GM12872 (cell line): ENCODE measurements at regions not wholly inside any gene's neighbourhood (a gene's known extent, or its start where the extent isn't known, plus 50 kb on each side); places are given as distances from the start of the nearest gene placed in this dataset.

Experiments
- CTCF ChIP-seq: IDR thresholded peaks from 3 replicates; pipeline ENCODE4 v1.5.1; 2011; ENCODE audit warnings: low read depth, mild to moderate bottlenecking, low read length, moderate library complexity; ENCODE audit not compliant: insufficient read depth

DNA sequence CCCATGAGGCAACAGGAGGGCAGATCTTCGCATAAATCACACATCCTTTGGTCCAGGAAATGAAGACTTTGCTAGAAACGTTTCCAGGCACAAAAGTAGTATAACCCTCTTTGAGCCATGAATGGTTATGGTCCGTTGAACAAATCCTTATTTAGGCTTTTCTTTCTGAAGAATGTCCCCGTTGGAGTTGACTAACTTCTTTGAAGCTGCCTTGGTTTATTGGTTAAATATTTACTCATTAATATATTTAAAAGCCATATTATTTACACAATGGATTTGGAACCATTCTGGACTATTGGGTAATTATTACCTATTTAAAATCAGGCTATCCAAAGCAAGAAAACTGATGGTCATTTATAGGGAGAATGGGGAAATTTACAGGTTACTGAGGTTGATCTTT lies 347.6 kb upstream of the SLC30A5 start:
- no peak for TF ChIP-seq CTCF

- no peak for TF ChIP-seq CTCF
These were observed 347.0 kb upstream of the SLC30A5 start for GRCh38 chr5:68746643-68747420.

- no peak for TF ChIP-seq CTCF
These were observed 346.3 kb upstream of the SLC30A5 start for GRCh38 chr5:68747521-68747920.

DNA sequence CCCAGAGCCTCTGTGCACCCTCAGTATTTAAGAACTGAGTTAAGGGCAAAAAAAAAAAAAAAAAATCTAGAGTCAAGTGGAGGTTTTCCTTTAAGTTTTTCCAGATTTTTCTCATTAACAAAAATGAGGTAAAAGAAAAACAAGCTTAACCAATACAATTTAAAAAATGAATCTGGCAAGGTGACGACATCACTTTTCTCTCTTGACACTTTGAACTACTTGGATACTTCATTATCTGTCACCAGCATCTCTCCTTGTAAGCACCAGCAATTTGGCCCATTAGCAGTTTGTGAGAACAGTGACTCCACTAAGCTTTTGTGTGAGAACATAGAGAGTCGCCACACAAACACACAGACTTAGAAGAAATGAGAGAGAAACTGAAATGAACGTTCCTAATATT lies 345.7 kb upstream of the SLC30A5 start:
- no peak for TF ChIP-seq CTCF

DNA sequence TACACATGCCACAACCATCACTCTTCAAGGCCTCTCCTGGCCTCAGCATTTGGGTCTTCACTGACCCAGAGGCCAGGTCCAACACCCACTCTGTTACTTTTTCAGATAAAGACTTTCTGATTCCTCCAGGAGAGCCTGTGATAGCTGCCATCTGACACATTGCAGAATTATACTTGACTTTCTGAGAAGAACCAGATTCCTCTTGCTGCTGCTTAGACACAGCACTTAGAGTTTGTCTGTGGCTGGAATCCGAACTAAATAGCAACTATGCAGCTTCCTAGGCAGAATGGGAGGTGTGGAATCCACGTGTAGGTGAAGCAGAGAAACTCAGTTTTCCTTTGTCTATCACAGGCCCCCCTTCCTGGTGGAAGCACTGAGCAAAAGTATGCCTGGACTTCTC lies 344.7 kb upstream of the SLC30A5 start:
- TF ChIP-seq CTCF: no peak

GRCh38 chr5:68749631-68750030 lies 344.2 kb upstream of the SLC30A5 start:
- no peak for TF ChIP-seq CTCF

DNA sequence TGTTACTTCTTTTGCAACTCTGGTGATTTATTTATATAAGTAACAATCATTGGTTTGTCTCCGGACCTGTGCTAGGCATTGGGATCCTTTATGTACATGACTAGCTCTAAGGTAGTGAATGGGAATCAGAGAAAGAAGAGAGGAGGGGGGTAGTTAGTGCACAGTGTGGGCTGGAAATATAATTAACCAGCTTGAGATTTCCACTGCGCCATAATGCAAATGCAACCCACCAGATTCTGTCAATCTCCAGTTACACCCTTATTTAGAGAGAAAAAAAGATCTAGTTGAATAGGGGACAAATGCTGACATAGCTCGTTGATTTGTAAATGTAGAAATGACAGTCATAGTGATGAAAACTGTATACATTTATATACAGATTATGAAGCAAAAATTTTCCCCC lies 342.2 kb upstream of the SLC30A5 start:
- TF ChIP-seq CTCF: no peak
